Effector CD8-positive, alpha-beta T cell (primary cell): ENCODE measurements at regions not wholly inside any gene's neighbourhood (a gene's known extent, or its start where the extent isn't known, plus 50 kb on each side); places are given as distances from the start of the nearest gene placed in this dataset.

Experiments
- DNase-seq: peaks from one replicate; lab custom pipeline; 2025; lab: John Stamatoyannopoulos, UW

DNA sequence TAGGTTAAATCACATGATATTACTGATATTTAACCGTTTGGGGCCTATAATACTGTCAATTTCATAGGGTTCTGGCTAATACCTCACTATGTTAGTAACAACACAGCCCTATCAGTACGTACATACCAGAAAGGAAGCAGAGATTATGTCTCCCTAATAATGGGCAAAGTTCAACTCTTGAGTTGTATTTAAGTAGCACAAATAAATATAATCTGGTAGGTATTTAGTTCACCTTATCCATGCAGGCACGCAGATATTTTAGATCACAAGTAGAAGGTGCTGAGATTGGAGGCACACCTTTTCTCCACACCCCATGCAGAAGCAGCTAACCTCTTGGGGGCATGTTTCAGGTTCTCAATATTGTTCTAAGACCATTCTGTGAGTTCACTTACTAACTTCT, 118.9 kb downstream of the IRS1 start:
- no peak for DNase-seq

DNA sequence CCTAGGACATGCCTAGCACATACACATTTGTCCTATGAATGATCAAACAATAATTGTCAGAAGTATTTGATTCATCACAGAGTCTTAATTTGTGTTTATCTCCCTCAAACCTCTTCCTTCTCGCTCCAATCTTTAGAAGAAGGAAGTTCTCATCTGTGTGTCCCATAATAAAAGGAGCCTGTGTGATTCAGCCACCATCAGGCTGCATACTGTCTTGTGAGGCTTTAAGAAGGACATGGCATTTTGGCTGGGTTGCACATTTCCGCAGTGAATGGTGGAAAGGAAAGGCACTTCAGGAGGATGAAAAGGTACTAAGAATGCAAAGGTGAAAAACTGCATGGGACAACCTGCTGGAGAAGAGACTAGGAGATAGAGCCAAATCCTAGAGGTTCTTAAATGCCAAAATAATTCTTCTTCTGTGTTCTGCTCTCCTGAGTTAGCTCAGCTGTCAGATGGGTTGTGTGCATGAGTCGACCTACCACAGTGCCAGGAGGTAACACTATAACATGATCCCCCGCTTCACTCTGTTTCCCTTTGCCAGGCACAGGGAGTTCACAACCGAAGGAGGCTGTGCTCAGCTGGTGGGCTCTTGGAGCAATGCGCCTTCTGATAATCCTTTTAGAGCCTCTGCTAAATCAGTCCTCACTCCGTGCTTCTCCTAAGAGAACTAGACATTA, 120.1 kb downstream of the IRS1 start:
- no peak for DNase-seq

DNA sequence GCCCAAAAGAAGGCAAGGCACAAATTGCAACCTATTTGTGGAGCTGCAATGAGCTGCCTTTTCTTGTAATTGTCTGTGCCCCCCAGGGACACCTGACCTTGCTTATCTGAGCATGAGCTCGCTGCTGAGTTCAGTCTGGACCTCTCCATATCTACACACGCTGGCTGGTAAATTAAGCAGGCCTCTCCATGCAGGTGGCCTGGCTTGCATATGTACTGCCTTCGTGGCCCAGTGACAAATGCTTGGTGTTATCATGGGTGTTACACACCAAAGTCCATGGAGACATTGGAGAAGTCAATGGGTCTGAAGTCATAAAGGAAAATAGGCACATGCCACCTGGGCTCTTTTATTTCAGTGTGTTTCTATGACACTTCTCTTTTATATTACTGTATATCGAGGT, 121.2 kb downstream of the IRS1 start:
- no peak for DNase-seq

DNA sequence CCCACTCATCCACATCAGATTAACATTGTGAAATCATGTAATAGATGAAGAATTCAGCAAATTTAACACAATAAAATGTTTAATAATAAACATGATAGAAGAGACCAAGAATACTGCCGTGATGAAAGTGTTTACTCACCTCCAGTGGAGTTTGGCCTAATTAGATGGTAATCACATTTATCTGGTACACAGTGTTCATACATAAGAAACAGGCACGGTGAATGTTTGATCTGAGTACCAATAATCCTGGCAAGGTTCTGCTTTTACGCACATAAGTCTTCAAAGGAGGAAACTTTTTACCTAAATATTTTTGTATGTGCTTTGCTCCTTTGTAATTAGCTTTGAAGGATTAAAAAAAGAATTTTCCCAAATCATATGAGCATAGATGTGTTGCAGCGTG, 122.5 kb downstream of the IRS1 start:
- no peak for DNase-seq

DNA sequence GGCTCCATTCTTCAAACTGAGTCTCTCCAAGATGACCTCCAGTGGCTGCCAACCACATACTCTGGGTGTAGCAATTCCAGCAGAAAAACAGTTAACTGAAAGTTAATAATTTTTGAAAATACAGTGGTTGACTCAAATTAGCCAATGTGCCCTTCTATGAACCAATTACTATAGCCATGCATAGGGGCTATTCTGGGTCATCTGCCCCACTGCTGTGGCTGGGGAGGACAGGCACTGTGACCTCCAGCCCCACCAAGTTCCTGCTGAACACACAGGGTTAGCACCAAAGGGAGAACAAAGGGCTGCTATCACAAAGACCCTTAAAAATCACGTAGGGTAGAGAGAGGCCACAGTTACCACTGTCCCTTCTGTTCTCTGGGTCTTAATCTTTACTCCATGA, 123.0 kb downstream of the IRS1 start:
- DNase-seq, result no peak

DNA sequence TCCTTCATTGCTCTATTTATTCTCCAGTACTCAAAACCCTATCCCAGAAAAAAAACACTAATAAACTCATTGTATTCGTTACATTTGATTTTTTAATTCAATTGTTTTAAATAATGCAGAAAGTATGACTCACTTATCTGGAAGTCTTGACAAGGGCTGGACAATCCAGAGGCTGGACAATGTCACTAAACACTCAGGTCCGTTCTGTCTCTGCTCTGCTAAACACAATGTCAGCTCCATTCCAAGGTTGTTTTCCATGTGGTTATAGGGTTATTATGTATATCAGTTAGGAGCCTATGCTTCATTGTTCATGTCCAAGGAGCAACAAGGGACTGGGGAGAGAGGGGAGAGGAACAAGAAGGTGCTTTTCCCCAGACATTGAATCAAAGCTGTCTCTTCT, 125.5 kb downstream of the IRS1 start:
- DNase-seq, result no peak

DNA sequence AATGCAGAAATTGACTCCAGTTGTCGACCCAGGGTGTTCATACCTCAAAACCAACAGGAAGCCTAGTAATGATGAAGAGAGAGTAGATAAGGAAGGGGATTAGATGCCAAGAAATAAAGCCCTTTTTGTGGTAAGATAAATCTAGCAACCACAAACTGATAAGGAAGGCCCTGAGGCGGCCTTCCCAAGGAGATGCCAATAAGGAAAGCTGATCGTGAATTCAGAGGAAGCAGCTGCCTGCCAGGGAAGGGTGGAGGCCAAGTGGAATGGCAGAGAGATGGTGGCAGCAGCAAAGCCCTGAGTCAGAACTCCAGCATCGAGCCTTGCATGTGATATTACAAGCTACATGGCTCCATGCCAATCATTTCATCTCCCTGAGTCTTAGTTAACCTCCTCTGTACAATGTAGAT, 126.3 kb downstream of the IRS1 start:
- DNase-seq, result no peak

DNA sequence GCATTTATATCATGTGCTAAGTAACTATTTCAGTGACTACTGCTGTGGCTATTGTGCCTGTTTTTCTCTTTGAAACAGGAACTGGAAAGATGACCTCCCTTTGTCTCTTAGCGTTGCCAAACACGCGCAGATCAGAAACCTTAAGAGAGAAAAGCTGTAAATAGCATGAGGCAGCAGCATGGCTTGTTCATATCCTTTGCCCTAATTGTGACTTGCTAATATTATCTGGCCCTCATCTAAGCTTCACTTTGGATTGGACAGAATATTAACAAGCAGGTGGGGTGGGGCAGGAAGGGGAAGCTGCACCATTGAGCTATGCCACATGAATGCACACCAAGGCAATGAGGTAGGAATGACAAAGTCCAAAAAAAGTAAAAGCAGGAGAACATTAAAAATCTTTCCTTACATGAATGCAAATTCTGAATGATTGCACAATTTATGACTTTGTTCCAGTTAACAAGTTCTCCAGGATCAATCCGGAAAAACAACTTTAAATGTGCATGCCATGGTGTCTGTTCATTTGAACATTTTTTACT, 128.4 kb downstream of the IRS1 start:
- no peak for DNase-seq

DNA sequence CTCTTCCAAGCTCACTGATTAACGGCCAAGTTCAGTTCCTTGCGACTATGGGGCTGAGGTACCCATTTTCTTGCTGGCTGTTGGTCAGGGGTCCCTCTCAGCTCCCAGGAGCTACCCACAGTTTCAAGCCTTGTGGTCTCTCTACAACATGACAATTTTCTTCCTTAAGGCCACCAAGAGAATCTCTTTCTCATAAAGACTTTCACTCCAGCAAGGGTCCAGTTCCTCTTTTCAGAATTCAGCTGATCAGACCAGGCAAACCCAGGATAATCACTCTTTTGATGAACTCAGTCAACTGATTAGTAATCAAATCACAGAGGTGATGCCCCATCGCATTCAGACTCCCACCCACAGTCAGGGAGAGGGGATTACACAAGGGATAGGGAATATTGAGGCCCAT, 129.7 kb downstream of the IRS1 start:
- no peak for DNase-seq

DNA sequence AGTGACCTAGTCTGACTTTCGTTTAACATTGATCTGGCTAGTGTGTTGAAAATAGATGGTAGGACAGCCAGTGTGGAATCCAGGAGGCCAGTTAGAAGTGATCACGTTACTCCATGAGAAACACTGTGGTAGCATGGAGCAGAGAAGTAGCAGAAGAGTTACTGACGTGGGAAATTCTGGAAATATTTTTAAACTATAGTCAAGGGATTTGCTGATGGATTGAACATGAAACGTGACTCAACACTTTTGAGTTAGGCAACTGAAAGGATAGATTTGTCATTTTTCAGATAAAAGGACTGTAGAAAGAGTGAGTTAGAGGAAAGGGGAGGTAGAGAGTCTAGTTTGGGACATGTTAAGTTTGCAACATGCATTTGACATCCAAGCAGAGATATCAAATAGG, 130.4 kb downstream of the IRS1 start:
- no peak for DNase-seq

DNA sequence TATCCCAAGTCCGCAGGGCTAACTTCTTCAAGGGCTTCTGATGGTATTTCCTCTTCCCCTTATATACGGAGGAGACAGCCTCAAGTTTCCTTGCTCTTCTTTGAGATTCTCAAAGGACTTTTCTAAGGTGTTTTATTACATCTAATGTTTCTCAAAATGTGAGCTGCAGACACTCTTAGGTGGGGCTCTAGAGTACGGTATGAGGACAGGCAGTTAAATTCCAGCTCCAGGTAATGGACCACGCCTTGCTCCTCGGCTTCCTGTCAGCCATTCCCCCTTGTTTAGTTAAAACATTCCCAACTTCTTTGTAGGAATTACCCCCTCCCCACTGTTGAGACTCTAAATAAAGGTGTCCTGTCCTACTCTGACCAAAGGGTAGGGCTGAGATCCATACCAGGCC, 131.9 kb downstream of the IRS1 start:
- DNase-seq, result no peak

DNA sequence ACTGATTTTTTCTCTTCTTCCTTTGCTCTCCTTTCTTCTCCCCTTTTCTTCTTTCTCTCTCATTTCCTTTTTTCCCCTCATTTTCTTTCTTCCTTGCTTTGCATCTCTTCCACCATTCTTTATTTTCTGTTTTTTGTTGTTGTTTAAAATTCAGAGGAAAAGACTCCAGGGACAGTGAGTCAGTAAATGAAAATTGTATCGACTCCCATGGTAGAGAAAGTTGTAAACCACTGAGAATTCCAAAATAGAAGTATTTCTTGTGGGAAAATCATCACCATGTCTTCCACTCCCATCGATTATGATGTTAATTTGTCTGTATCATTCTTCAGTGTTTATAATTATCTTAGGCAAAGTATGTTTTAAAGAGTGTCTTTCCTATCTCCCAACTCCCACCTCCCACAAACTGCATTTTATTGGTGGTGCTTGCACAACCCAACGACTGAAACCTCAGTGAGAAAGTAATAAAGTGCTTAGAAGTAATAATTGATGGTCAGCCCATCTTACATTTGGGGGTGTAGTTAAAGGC, 134.3 kb downstream of the IRS1 start:
- no peak for DNase-seq

DNA sequence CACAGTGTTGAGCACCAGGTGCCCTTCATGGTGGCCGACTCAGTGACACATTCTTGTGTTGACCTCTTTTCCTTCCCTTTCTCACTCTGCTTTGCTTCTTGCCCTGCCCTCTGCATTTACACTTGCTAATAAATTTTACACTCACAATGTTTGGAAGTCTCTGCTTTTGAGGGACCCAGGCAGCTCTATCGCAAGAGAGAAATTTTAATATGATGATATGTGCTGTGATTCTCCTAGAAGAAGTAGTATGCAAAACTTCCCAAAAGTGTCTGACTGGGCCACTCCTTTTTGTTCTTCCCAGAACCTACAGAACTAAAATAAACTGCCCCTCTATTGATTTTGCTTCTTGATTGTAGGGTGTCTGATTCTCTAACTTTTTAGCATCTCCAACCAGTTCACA, 135.0 kb downstream of the IRS1 start:
- no peak for DNase-seq

DNA sequence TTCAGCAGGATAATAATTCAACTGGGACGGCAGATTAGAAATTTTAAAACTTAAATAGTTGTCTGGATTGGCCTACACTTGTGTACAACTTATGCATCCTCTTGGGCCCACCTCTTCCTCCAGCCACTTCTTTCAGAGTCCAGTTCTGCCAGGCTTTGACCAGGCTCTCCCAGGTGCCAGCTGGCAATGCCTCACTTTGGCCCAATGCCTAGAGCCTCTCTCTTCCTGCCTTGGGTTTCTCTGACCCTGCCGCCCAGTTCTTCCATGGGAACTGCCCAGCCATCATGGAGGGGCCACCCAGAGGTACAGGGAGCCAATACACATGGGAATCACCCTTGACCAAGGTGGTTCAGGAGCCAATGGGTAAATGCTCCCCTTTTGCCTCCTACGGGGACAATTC, 135.5 kb downstream of the IRS1 start:
- no peak for DNase-seq

DNA sequence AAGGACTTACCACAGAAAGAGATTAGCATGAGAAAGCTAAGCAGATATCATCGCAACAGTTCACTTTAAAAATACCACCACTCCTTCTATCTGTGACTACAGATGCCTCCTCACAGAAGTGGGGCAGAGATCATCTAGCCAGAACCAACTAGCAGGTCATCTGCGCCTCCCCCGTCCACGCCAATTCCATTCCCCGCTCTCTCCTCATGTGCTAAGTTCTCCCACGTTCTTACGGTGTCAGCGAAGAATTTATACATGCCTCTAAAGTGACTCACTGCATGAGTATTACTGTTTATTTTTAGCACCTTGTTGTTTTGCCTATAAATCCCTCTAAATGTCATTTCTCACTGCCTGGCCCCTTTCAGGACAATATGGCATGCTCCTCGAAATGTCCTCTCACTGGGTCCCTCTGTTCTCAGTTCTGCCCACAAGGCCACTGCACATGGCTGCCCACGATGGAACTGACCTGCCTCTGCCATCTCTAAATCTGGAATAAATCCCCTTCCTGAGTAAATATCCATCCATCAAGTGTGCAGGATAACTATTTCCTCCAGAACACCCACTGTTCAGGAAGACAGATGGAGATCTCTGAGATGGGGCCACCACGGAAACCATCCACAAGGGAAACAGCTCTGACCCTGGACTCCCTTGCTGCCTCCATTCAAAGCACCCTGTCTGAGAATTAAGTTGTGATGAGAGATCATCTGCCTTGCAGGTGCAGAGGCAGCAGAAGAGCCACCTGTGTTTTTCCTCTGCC, 137.7 kb downstream of the IRS1 start:
- no peak for DNase-seq

DNA sequence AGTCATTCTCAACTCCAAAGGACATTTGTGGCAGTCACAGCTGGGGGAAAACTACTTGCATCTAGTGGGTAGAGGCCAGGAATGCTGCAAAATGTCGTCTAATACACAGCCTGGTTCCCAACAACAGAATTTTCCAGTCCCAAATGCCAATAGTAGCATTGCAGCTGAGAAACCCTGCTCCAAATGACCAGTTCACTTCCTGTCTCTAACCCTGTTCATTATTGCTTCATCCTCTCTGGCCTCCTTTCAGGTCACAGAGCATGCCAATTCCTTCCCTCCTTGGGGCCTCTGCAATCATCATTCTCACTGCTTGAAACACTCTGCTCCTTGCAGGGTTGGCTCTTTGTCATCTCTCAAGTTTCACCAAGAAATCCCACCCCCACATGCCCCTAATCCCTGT, 139.1 kb downstream of the IRS1 start:
- no peak for DNase-seq

DNA sequence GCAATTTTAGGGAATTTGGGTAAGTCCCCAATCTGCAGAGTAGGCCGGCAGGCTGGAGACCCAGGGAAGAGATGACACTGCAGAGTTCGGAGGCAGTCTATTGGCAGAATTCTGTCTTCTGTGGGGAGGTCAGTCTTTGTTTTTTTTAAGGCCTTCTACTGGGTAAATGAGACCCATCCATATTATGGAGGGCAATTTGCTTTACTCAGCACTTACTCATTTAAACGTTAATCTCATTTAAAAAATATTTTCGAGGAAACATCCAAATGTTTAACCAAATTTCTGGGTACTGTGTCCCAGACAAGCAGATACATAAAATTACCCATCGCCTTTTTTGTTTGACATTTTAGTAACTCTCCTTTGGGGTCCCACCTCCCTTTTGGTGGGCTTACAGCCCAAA, 139.5 kb downstream of the IRS1 start:
- no peak for DNase-seq

DNA sequence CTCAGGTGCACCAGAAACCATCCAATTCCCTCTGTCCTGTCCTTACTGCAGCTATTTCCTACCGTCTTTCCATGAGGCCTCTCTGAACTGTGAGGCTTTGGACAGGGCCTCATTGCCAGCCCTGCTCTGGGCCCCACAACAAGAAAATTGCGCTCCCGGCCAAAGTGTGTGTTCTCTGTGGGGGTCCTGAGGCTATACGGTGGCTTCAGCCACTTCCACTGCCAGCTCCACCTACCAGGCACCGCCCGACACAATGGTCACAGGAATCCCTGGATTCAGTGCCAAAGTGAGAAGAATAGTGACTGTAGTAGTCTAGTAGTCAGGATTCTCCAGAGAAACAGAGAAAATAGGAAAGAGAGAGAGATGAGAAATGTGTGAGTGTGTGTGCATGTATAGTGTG, 140.2 kb downstream of the IRS1 start:
- no peak for DNase-seq

DNA sequence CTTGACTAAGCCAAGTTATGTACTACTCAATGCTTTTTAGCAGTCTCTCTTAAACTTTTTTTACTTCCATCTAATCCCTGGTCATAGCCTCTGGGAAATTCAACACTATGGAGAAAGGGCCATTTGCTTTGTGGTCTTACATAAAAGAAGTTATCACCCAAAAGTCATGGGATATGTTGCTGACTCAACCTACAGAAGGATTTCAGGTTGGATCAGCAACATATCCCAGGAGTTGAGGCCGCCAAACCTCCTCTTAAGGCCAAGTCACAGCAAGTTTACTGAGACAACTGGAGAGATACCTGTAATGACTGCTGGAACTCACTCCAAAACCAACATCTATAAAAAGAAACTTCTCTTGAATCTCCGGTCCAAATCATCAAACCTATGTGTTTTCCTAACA, 141.1 kb downstream of the IRS1 start:
- DNase-seq, result no peak

DNA sequence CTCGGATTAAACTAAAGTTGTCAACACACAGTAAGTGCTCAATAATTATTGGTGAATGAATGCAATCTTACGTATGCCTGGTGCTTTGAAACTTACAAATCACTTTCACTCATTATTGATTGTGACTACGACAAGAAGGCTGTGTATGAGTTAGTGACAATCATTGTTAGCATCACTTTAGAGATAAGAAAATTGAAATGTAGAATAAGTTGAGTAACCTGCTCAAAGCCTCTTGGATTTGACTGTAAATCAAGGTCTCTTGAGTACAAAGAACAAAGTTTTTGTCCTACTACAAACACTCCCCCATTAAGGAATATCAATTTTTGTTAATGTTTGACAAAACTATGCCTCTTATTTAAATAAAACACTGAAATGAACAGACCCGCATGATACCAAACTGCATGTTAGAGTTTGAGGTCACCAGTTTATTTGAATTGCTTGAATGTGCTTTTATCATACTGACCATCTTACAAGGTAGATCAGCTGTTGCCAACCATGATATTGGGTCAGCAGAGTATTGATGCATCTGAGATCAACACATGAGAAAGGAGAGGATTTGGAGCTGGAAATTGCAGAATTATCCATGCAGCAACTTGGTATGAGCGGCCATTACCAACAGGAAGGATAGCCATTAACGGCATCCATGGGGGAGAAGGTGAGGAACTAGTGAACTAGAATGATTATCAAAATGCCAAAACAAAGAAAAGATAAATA, 142.1 kb downstream of the IRS1 start:
- no peak for DNase-seq

DNA sequence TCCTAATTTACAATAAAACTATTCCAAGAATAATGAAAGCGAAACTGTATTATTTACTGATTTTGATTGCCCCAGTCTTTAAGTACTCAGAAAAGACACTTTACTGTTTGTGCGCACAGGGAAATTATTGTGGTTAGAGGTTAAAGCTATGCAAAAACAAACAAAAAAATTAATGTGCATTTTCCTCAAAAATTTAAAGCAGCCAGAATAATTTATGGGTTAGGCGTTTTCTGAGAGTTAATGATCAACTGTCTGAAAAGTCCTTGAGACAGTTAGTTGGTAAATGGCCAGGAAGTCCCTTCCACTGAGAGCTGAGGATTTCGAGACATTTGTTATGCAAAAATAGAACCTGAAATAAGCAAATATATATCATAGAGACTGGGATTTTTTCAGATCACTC, 143.3 kb downstream of the IRS1 start:
- DNase-seq, result no peak

DNA sequence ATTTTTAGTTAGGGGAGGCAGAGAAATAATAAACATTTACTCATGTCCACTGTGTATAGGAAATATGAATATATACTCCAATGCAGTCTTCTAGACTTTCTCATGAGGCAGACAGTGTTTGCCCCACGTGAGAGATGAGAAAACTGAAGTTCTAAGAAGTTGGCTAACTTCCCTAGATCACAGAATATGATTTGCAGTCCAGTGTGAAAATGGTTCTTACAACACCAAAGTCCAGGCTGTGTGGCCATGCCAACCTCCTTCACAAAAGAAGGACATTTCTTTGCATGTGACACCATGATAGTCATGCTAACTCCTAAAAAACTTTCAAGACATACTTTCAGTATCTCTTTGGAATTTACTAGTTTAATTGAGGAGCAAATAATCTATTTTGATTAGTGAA, 143.7 kb downstream of the IRS1 start:
- DNase-seq, result no peak
